Brain microvascular endothelial cell (primary cell): ENCODE measurements at regions not wholly inside any gene's neighbourhood (a gene's known extent, or its start where the extent isn't known, plus 50 kb on each side); places are given as distances from the start of the nearest gene placed in this dataset.

Source experiments
- DNase-seq: peaks from one replicate; pipeline ENCODE4 v3.0.0-alpha.2; 2020
- H3K27ac ChIP-seq: fragments of 250-450 bp; sonication (Bioruptor Pico); 2 replicates; pipeline ENCODE4 v1.5.1; 2020; ENCODE audit warnings: mild to moderate bottlenecking, moderate library complexity
- H3K27me3 ChIP-seq: fragments of 250-450 bp; sonication (Bioruptor Pico); replicated peaks from 2 replicates; pipeline ENCODE4 v1.5.1; 2020; ENCODE audit warnings: mild to moderate bottlenecking
- H3K36me3 ChIP-seq: fragments of 250-450 bp; sonication (Bioruptor Pico); replicated peaks from 2 replicates; pipeline ENCODE4 v1.5.1; 2020; ENCODE audit warnings: mild to moderate bottlenecking
- H3K4me3 ChIP-seq: 2 replicates; pipeline ENCODE4 v1.5.1; 2011; ENCODE audit warnings: low read depth, mild to moderate bottlenecking, control low read depth, low read length, moderate library complexity
- in situ Hi-C: cut with HindIII; loops from 2 replicates; pipeline ENCODE4 v1.10.0; 2017; ENCODE audit warnings: low sequenced_read_pairs, low pct_ligation_motif_present
- TF ChIP-seq, protein P1 (sequence below): IDR thresholded peaks from 2 replicates; pipeline ENCODE4 v1.5.1; 2011; ENCODE audit warnings: low read depth, mild to moderate bottlenecking, moderate library complexity, low read length, control low read depth, inconsistent platforms; ENCODE audit errors: missing control alignments

DNA sequence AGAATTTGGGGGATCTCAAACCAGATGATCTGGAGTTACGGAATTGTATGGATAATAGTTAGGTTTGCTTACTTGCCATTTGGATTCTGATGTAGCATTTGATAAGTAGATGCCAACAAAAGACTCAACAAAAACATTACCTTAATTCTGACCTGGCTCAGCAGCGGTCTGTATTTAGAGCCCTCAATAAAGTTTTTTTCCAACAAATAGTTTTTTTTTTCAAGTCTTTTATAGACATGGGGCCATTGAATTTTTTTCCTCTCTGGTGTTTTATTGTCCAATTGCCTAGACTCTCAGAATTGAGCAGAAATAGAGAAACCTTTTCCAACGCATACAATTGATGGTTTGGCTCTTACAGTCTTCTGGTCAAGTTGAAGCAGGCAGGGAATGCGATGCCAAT, 192.8 kb upstream of the GAS1 start:
- TF ChIP-seq, protein P1, sequence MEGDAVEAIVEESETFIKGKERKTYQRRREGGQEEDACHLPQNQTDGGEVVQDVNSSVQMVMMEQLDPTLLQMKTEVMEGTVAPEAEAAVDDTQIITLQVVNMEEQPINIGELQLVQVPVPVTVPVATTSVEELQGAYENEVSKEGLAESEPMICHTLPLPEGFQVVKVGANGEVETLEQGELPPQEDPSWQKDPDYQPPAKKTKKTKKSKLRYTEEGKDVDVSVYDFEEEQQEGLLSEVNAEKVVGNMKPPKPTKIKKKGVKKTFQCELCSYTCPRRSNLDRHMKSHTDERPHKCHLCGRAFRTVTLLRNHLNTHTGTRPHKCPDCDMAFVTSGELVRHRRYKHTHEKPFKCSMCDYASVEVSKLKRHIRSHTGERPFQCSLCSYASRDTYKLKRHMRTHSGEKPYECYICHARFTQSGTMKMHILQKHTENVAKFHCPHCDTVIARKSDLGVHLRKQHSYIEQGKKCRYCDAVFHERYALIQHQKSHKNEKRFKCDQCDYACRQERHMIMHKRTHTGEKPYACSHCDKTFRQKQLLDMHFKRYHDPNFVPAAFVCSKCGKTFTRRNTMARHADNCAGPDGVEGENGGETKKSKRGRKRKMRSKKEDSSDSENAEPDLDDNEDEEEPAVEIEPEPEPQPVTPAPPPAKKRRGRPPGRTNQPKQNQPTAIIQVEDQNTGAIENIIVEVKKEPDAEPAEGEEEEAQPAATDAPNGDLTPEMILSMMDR: no peak
- DNase-seq: no peak
- H3K4me3 ChIP-seq: no peak overlapping the region
- in situ Hi-C loops: no loop called here
- no peaks in the 10 kb centered on the region for H3K36me3 ChIP-seq
- no peak overlapping the region for H3K27ac ChIP-seq
- no peaks in the 10 kb centered on the region for H3K27me3 ChIP-seq

DNA sequence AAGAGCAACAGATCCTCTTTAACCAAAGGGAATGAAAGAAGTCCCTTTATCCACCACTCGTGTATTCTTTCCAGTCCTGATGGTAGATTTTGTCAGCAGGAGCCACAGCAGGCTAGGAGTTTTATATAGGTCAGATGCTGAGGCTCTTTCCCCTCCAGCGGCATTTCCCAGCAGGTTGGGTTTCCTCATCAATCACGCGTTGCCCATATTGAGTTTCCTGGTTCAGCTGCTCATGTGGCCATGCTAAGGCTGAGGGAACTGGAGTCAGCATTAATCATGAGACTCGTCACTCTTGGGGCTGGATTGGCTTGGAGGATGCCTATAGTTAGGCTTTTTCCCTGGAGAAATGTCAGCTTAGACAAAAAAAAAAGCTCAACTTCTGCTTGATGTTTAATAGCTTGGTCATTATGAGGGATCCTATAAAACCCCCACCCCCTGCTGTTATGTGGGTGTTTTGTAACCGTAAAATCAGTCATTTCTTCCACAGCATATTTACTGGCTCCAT, 193.4 kb upstream of the GAS1 start:
- Histone ChIP-seq H3K27ac (no peak overlapping the region), H3K36me3 (no peaks in the 10 kb centered on the region), H3K4me3 (no peak overlapping the region), H3K27me3 (no peaks in the 10 kb centered on the region)
- peak; percentile 24 for DNase-seq
- TF ChIP-seq, protein P1: no peak
- in situ Hi-C loops: no loop called here

DNA sequence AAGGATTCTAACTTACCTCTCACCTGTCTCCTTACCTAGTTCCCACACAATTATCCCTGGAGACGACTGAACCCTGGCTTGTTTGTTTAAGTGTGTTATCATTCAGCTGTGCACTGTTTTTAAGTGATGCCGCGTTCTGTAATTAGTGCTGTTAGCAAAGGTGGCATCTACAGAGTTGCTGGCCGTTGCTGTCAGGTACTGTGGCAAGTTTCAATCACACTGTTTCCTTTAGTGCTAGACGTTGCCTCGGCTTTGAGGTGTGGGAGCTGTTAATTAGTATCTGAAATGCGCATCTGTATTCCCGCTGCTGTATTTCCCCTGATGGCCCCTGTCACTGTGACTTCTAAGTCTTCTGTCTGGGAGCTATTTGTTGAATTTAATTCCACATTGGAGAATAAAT, 193.8 kb upstream of the GAS1 start:
- DNase-seq: no peak
- H3K36me3 ChIP-seq: no peaks in the 10 kb centered on the region
- TF ChIP-seq, protein P1: no peak
- in situ Hi-C loops: no loop called here
- no peaks in the 10 kb centered on the region for H3K27me3 ChIP-seq
- no peak overlapping the region for H3K27ac ChIP-seq
- no peak overlapping the region for H3K4me3 ChIP-seq

DNA sequence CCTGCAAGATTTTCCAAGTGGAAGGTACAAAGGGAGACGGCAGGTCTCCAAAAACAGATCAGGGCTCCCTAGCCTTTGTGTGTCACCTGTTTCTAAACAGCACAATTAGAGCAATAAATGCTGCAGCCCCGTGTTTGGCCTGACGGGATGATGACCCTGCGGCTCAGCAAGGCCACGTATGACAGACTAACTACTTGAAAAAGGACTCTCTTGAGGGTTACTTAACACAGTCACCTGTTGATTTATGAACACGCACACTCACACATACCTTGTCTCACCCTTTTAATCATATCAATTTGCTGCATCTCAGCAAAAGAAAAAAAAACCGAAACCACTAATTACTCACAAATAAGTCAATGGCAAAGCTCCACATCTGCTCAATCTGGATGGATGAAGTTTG, 199.6 kb upstream of the GAS1 start:
- H3K36me3 ChIP-seq: no peaks in the 10 kb centered on the region
- TF ChIP-seq, protein P1: no peak
- in situ Hi-C loops: no loop called here
- H3K27ac ChIP-seq: no peak overlapping the region
- H3K27me3 ChIP-seq: no peaks in the 10 kb centered on the region
- no peak overlapping the region for H3K4me3 ChIP-seq
- DNase-seq: no peak

DNA sequence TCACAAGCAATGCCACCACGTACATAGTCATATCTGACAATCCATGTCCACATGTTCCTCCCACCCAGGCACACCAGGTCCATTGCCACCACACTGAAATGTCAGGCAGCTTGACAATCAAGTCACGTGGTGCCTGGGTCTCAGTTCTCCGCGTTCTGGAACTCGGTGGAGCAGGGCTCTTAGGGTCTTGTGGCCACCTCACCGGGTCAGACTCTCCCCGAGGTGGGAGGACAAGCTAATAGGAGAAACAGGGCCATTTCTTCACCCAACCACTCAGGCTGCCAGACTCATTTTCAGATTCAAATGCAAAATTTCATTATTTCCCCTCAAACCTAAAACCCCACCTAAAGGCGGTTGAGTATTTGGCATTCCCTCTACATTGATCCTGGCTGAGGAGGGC, 200.5 kb upstream of the GAS1 start:
- TF ChIP-seq, protein P1: no peak
- H3K4me3 ChIP-seq: peak overlapping the region; percentile 45
- no peak for DNase-seq
- peak overlapping the region; percentile 40 for H3K27ac ChIP-seq
- H3K27me3 ChIP-seq: no peaks in the 10 kb centered on the region
- no peaks in the 10 kb centered on the region for H3K36me3 ChIP-seq
- in situ Hi-C loops: no loop called here

DNA sequence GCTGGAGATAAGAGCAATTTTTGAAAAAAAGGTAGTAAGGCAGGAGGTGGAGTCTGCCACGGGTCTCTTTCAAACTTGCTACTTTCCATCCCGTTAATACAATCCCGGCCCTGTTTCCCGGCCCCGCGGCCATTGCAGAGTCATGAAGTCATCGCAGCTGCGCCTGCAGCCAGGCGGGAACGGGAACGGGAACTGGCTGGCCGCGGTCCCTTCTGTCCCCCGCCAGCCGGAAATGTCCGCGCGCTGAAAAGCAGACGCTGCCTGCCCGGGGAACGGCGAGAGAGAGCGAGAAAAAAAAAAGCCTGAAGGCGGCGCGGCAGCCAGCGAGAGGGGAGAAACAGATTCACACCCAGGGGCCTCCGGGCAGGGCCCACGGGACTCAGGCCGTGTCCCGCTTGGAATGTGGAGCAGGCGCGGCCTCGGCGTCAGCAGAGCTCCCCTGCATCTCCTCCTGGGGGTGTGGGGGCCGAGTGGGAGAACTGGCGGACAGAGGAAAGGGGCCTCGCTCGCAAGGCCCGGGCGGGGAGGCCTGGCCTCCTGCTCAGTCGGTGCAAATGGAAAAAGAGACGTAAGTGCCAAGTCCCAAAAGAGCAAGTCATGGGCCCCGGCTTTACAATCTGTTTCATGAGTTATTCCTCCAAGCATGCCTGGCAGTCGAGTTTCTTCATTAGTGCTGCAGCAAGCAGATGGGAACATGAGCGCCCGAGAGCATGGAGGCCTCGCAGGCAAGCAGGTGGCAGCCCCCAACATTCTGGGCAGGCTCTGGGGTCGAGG, 201.2 kb upstream of the GAS1 start:
- DNase-seq: peak; percentile 67
- in situ Hi-C loops: no loop called here
- TF ChIP-seq, protein P1: peak; percentile 41
- H3K36me3 ChIP-seq: no peaks in the 10 kb centered on the region
- peak overlapping the region; percentile 40 for H3K27ac ChIP-seq
- no peaks in the 10 kb centered on the region for H3K27me3 ChIP-seq
- H3K4me3 ChIP-seq: peak overlapping the region; percentile 45
